Cardiac muscle cell (in vitro differentiated cells and primary cell): ENCODE measurements at regions not wholly inside any gene's neighbourhood (a gene's known extent, or its start where the extent isn't known, plus 50 kb on each side); places are given as distances from the start of the nearest gene placed in this dataset.

Experiments
- DNase-seq, 2 donors: peaks; one replicate each; pipeline versions ENCODE4 v3.0.0 to v3.0.0-alpha.2; 2010 to 2017; ENCODE audit warnings: low read depth in 1 of 2, low spot score in 1 of 2
- H3K27ac ChIP-seq: fragments of 200-600 bp; sonication (generic); 2 replicates; pipeline ENCODE4 v1.5.1; 2016
- H3K27me3 ChIP-seq: fragments of 200-600 bp; sonication (generic); 2 replicates; pipeline ENCODE4 v1.6.0; 2016; ENCODE audit warnings: control low read depth
- H3K36me3 ChIP-seq: fragments of 200-600 bp; sonication (generic); 2 replicates; pipeline ENCODE4 v1.5.1; 2016; ENCODE audit warnings: control low read depth
- H3K4me1 ChIP-seq: fragments of 200-600 bp; sonication (generic); 2 replicates; pipeline ENCODE4 v1.8.1; 2017; ENCODE audit warnings: low read depth, mild to moderate bottlenecking, mixed run types
- H3K4me3 ChIP-seq: fragments of 200-600 bp; sonication (generic); 2 replicates; pipeline ENCODE4 v1.5.1; 2016; ENCODE audit warnings: mild to moderate bottlenecking
- H3K9me3 ChIP-seq: fragments of 200-600 bp; sonication (generic); 2 replicates; pipeline ENCODE4 v1.5.1; 2017; ENCODE audit warnings: low read depth, mild to moderate bottlenecking, control low read depth
- CTCF ChIP-seq: IDR thresholded peaks from 2 replicates; pipeline ENCODE4 v1.5.1; 2012; ENCODE audit warnings: low read depth, mild to moderate bottlenecking, low read length

GRCh38 chr1:56079391-56079790, 500.0 kb downstream of the PLPP3 start:
- no peak for TF ChIP-seq CTCF
- Histone ChIP-seq H3K27me3 (no peaks in the 10 kb centered on the region), H3K36me3 (no peaks in the 10 kb centered on the region), H3K27ac (no peak overlapping the region), H3K4me1 (peaks cover 3% of the 10 kb centered on the region), H3K9me3 (no peaks in the 10 kb centered on the region), H3K4me3 (no peak overlapping the region)
- no peak for DNase-seq

GRCh38 chr1:56077206-56077605, 502.2 kb downstream of the PLPP3 start:
- Histone ChIP-seq H3K9me3 (no peaks in the 10 kb centered on the region), H3K27ac (no peak overlapping the region), H3K4me3 (no peak overlapping the region), H3K4me1 (no peaks in the 10 kb centered on the region), H3K36me3 (no peaks in the 10 kb centered on the region), H3K27me3 (no peaks in the 10 kb centered on the region)
- TF ChIP-seq CTCF = no peak
- no peak for DNase-seq

GRCh38 chr1:56074007-56074651, 505.2 kb downstream of the PLPP3 start:
- no peaks in the 10 kb centered on the region for H3K27me3 ChIP-seq
- H3K36me3 ChIP-seq = no peaks in the 10 kb centered on the region
- H3K4me1 ChIP-seq = no peaks in the 10 kb centered on the region
- no peak for TF ChIP-seq CTCF
- peak in 1 of 2 donors; percentile 92 for DNase-seq
- H3K4me3 ChIP-seq = no peak overlapping the region
- no peaks in the 10 kb centered on the region for H3K9me3 ChIP-seq
- no peak overlapping the region for H3K27ac ChIP-seq

- no peaks in the 10 kb centered on the region for H3K36me3 ChIP-seq
- no peak overlapping the region for H3K4me3 ChIP-seq
- H3K4me1 ChIP-seq = no peaks in the 10 kb centered on the region
- H3K27ac ChIP-seq = no peak overlapping the region
- no peaks in the 10 kb centered on the region for H3K27me3 ChIP-seq
- no peak for TF ChIP-seq CTCF
- no peaks in the 10 kb centered on the region for H3K9me3 ChIP-seq
- no peak for DNase-seq
These were observed 505.8 kb downstream of the PLPP3 start for GRCh38 chr1:56073614-56074006.

- Histone ChIP-seq H3K4me3 (no peak overlapping the region), H3K27ac (no peak overlapping the region), H3K27me3 (no peaks in the 10 kb centered on the region), H3K4me1 (no peaks in the 10 kb centered on the region), H3K36me3 (no peaks in the 10 kb centered on the region), H3K9me3 (no peaks in the 10 kb centered on the region)
- no peak for TF ChIP-seq CTCF
- no peak for DNase-seq
These were observed 506.2 kb downstream of the PLPP3 start for GRCh38 chr1:56073206-56073605.

- Histone ChIP-seq H3K27me3 (no peaks in the 10 kb centered on the region), H3K4me3 (no peak overlapping the region), H3K4me1 (no peaks in the 10 kb centered on the region), H3K27ac (no peak overlapping the region), H3K36me3 (no peaks in the 10 kb centered on the region), H3K9me3 (no peaks in the 10 kb centered on the region)
- TF ChIP-seq CTCF = no peak
- DNase-seq = no peak
These were observed 507.1 kb downstream of the PLPP3 start for GRCh38 chr1:56072310-56072709.
